HG02798 (cell line): ENCODE measurements at regions not wholly inside any gene's neighbourhood (a gene's known extent, or its start where the extent isn't known, plus 50 kb on each side); places are given as distances from the start of the nearest gene placed in this dataset.
"Not testable (repeated sequence)": the region's sequence is repeated elsewhere in the genome, so short reads cannot be mapped to it uniquely, and the experiment has no call there.

Experiments
- ATAC-seq: cut with Tn5 transposase; IDR thresholded peaks from one replicate; pipeline ENCODE4 v1.9.1; 2021; ENCODE audit warnings: mild to moderate bottlenecking; ENCODE audit not compliant: unreplicated experiment, poor library complexity

DNA sequence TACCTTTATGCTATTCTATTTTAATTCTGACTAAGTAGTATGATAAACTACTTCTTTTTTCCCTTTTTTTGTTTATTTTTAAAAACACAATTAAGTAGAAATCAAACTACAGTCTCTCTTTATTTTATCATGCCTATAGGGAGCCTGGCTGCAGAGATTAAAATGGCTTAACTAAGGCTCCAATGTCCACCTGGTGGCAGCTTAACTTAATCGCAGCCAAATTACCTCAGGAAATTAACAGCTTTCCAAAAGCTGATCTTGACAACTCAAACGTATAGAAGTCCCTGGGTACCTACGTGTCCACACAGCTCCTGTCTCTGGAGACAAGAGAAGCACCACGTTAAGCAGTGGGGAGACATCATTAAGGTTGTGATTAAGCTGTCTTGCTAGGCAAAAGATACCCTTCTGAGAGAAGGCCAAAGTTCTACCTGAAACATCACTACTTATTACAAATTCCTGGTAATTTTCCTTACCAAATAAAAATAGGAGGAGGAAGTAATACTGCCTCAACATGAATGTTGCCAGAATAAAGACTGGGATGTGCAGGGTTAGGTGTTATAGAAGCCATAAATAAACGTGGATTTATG, 63.2 kb upstream of the SNX19 start:
- ATAC-seq = no peak

DNA sequence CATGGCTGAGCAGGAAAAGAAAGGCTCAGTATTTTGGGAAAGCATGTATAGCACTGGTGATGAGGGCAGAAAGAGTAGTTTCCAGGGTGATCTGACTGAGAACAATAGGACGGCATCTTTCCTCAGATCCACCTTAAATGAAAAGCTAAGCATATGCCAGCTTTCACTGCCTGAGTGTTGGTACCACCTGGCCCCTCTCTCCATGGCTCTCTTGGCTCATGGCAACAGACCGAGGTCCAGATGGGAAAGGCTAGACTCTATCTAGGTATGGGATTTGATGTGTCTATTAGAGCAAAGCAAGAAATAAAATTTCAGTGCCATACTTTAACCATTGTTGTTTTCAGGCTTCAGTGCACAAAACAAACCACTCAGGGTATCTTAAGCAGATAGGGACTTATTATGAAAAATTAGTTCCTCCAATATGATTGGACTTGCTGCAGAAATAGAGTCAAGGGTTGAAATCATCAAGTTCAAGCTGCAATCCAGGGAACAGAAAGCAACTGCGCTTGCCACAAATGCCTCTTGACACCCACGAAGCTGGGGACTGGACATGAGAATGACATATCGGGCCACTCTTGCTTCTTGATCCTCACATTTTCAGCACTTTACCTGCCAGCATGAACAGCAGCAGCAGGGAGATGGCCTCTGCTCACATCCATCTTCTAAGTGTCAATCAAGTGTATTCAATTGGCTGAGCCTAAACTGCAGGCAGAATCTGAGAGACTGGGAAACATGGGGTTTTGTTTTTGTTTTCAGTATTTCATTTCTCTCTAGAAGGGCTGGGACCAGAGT, 64.0 kb upstream of the SNX19 start:
- no peak for ATAC-seq

DNA sequence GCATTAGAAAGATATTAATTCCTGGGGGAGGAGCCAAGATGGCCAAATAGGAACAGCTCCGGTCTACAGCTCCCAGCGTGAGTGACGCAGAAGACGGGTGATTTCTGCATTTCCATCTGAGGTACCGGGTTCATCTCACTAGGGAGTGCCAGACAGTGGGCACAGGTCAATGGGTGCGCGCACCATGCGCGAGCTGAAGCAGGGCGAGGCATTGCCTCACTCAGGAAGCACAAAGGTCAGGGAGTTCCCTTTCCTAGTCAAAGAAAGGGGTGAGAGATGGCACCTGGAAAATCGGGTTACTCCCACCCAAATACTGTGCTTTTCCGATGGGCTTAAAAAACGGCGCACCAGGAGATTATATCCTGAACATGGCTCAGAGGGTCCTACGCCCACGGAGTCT, 68.0 kb upstream of the SNX19 start:
- not testable (repeated sequence) for ATAC-seq

DNA sequence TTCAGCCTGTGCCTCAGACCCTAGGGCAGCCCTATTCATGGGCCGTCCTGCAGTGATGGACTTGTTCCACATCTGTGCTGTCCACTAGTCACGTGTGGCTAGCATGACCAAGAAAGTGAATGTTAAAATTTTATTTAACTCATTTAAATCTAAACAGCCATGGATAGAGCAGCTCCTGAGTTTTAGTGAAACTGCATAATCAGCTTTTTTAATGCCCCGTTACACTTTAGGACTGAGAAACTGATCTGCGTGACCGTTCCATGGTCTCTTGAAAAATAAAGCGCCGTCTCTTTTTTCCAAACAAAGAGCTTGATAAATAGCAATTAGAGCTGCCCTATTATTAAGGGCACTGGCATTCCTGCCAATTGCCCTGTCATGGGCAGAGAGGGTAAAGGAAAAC, 76.5 kb upstream of the SNX19 start:
- ATAC-seq = no peak

DNA sequence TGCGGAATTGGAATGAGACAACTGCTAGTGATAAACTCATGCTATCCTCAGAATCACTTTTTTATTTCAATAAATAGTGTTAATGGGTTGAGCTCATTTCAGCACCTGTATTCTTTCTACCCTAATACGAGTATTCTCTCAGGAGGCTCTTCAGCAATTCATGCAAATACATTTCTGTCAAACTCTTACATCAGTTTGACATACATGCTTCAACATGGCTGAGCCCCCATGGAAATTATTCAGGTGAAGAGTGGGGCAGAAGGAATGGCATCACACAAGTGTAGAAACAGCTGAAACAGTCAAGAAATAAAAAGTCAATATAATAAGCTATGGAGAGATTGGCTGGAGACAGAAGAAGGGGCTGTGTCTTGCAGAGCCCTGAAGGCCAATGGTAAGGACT, 77.8 kb upstream of the SNX19 start:
- ATAC-seq = no peak

DNA sequence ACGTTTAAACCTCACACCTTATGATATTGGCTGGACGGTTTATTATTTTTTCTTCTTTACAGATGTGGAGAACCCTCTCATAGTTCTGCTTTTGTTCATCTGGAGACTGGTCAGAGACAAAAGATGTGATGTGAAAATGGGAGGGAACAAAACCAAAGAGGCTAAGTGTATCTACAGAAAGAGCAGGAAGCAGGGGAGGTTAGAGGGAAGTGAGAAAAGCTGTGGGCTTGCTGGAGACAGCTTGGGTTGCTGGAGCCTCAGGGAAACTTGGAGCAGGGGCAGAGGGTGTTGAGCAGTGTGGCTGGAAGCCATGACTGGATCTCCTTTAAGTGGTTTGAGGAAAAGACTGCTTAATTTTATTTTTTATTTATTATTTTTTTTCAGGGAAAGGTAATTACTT, 79.0 kb upstream of the SNX19 start:
- no peak for ATAC-seq

DNA sequence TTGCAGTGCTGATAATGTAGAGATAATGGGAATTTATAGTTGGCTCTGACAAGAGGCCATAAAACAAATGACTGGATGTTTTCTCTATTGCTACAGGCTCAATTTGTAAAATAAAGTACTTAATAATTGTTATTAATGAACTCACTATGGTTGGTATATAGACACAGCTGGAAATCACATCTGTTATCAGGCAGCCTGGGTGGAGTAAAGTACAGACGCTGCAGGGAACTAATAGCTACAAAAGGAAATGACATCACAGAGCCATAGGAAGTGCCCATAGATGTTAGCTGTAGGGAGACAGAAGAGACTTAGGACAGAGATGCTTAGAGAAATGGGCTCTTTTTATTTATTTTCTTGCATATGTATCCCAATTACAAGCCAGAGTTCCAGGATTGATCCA, 81.0 kb upstream of the SNX19 start:
- ATAC-seq = no peak

DNA sequence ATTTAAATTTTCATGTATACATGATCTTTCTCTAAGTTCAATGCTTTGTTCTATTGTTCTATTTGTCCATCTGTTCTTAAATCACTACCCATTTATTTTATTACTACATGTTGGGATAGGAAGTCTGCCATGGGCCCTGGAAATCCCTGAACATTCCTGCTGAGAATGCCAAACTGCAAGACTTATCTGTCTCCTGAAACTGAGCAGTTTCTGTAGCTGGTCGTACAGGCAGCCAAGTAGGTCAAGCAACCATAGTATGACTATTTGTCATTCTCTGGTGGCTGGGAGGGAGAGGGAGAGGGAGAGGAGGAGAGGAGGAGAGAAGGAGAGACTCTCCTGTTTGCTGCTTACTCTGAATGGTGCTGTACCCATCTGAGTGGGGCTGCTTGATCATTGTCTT, 82.8 kb upstream of the SNX19 start:
- no peak for ATAC-seq

DNA sequence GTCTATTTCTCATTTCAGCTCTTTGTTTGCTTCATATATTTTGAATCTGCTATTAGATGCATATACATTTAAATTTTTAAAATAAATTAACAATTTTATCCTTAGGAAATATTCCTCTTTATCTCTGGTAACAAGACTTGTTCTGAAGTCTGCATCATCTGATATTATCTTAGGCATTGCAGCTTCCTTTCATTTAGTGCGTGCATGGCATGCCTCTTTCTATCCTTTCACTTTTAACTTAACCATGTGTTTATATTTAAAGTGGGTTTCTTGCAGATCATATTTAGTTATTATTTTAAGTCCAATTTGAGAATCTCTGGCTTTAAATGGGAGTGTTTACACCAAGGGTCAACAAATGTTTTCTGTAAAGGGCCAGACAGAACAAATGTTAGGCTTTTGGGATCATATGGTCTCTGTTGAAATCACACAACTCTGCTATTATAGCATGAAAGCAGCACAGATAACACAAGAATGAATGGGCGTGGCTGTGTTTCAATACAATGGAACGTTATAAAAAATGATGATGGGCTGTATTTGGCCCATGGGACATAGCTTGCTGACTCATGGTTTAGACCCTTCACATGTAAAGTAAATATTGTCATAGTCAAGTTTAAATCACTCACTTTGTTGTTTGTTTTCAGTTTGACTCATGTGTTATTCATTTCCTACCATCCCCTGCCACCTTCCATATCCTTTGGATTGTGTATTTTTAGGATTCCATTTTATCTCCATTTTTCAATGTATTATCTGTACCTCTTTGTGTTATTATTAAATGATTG, 83.9 kb upstream of the SNX19 start:
- no peak for ATAC-seq

DNA sequence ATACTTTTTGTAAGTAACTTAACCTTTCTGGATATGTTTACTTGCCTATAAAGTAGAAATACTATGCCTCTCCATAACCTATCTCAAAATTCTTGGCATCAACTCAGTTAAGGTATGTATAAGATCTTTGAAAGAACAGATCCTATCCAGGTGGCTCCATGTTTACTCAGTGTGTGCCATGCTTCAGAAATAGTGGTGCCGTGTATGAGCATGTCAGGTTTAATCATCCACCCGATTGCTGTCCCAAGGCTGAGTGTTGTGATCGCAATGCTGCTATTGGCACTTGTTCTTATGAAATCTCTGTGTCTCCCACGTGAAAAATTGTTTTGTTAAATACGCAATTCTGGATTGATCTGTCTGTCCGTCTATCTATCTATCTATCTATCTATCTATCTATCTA, 85.9 kb upstream of the SNX19 start:
- no peak for ATAC-seq

DNA sequence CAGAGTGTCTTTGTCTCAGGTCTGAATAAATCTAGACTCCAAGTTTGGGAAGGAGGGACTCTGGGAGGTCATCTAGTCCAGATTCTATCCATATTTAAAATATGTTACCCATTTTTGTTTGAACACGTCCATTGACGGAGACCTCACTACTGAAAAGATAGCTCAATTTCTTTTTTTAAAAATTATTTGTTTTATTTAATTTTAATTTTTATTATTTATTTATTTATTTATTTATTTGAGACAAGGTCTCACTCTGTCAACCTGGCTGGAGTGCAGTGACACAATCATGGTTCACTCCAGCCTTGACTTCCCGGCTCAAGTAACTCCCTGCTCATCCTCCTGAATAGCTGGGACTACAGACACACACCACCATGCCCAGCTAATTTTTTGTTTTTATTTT, 89.5 kb upstream of the SNX19 start:
- ATAC-seq = no peak

DNA sequence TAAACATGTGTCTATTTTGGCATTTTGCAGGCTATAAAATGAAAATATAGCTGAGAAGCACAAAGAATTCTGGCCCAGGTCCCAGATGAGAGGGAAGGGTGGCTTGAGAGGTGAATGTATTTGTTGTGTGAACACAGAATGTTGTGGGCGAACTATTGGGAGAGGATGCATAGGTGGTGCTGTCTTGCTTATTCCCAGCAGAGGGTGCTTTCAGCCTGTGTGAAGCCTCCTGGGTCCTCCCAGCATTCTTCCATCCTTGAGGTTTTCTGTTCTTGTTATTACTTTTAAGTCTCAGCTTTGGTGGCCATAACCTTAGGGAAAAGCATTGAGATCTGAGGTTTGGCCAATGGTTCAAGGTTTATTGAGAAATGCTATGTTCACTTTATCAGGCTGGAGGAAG, 108.7 kb upstream of the SNX19 start:
- no peak for ATAC-seq

DNA sequence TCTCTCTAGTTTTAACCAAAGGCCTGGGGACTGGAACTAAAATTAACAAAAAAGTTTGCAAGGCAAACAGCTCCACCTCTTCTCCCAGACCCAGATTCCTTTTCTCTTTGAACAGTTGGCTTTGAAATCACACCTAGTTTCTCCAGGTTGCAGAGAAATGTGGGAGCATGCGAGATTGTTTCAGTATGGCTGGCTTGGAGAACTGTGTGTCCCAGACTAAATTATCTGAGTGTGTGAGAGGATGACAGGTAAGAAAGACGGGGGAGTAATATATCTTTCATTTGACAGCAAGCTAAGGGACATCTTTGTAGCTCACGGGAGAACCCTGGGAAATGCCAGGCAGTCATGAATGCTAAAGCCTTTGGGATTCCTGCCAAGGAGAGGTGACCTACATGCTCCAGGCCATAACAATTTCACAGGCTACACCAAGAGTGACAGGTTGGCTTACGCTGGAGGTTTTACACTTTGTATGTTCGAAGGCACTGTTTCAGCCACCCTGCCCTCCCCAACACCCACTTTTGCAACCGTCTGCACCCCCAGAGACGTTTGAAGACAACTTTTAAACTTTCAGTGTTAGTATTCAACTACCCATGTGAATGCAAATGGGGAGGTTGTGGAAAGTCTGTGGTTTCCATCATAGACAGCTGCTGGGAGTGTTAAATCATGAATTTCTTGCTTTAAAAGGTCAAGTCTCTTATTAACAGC, 109.3 kb upstream of the SNX19 start:
- peak; percentile 92 for ATAC-seq

DNA sequence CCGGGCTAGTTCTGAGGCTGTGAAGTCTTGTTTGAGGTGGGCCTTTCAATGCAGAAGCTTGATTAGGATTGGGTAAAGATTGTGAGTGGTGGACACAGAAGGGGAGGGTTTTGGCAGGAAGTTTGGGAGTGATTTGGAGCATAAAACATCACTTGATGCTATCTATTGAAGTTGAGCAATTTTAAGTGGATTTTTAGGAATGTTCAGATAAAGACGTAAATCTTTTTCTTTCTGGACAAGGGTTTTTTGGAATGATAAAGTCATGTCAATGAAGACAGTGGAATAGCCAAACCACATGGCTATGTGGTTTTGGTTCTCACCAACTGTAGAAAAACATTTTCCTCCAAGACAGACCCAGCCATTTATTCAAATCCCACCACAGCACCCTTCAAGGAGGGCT, 111.2 kb upstream of the SNX19 start:
- ATAC-seq = no peak

DNA sequence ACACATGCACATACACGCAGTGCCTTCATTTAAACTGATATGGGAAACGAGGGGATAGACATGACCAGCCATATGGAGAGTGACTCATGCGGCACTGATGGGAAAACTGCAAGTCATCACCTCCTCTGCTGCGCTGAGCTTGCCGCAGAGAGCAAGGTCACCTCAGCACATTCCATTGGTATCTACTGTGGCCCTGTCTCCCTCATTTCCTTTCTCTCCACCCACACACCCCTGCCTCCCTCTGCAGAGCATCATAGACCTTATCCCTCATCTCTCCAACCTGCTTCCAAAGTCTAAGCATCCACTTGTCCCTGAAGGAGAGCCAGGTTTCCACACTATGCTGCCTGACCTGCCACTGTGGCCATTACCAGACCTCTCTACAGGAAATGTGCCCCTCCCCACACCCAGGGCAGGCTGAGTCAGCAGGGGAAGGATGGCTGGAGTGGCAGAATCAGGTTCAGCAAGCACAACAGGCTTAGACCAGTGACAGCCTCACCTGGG, 116.9 kb upstream of the SNX19 start:
- ATAC-seq = no peak

DNA sequence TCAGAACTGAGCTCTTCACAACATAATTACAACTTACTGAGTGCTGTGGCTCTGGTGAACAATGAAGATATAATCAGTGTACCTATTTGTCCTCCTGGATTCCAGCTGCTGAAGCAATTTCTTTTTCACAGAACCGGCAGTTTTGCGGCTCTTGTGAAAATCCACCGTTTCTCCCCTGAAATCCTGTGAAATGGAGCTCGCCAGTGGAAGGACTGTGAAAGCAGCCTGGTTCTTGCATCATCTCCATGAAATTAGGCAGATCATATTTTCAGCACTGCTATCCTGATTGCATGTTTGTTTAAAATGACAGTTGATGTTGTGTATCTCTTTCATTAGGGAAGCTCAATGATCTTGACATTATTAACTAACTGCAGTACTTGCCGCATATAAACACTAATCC, 120.2 kb upstream of the SNX19 start:
- no peak for ATAC-seq

DNA sequence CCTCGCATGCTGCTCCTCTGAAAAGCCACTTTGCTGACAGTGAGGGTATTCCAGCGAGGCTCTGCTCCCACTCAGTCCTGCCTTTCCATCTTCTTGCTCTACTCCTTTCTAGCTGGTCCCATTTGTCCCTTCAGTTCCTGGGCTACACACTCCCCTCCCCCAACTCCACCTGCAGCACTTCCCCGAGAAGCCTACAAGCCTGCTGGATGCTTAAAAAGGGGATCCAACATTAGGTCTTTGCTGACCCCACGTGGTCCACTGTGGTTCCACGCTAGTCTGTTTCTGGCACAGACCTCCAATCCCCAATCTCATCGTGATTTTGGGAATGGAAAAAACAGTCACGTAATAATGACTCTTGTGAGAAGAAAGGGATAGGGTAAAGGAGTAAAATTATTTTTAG, 121.6 kb upstream of the SNX19 start:
- ATAC-seq = no peak

DNA sequence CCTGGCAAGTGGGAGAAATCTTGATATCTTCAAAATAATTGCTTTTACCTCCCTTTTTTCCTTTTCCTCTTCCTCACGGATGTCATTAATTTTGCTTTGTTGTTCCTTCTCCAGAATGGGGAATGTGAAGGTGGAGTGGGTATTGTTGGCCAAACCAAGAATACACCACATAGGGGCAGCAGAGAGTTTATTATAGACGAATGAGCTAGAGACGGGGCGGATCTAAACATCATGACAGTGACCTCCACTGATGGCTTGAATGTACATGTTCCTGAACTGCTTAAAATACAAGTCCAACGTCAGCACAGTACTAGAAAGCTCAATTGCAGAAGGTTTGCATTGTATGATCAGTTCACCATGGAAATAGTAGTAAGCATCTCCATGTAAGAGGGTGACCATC, 122.3 kb upstream of the SNX19 start:
- peak; percentile 54 for ATAC-seq

DNA sequence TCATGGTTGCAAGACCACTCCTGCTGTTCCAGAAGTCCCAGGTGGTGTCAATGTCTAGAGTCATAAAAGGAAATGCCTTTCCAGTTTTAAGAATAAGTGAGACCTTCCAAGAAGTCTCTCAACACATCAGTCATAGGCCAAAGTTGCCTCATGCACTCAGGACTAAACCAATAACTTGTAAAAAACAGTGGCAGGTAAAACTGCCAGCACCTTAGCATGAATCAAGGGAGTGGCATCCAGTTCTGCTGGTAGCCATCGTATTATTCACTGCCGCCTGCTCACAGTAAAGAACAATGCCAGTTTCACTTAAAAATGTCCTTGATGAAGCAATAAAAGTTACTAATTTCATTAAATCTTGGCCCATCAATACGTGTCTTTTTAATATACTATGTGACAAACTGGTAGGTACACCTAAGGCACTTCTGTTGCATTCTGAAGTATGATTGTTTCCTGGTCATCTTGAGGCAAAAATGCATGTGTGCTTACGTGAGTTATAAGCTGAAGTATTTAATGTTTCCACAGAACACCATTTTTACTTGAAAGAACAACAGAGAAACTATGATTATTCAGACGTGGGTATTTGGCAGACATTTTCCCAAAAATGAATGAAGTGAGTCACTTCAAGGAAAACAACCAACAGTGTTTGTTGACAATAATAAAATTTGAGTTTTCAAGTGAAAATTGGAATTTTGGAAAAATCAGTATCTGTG, 125.2 kb upstream of the SNX19 start:
- no peak for ATAC-seq

DNA sequence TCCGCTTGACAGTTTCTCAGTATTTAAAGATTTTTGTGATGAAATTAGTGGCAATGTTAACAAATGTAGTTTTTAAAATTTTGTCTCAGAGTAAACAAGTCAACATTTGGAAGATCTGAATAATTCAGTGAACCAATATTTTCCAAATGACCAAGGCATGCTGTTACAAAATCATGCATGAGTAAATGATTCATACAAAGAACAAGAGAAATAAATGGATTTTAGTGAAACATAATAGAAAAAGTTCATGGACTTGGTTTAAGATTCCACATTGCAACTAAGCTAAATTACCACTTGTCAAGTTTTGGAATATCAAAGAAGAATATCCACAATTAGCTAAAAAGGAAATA, 125.7 kb upstream of the SNX19 start:
- no peak for ATAC-seq
